DOHH2 (cell line): ENCODE measurements at regions not wholly inside any gene's neighbourhood (a gene's known extent, or its start where the extent isn't known, plus 50 kb on each side); places are given as distances from the start of the nearest gene placed in this dataset.

Experiments used
- CTCF ChIP-seq: fragments of 200-600 bp; sonication (generic); IDR thresholded peaks from one replicate; pipeline ENCODE4 v1.5.1; 2014; ENCODE audit warnings: antibody characterized with exemption, mild to moderate bottlenecking, low read depth, low read length; ENCODE audit not compliant: poor library complexity, severe bottlenecking
- EZH2phosphoT487 ChIP-seq: fragments of 200-600 bp; sonication (generic); IDR thresholded peaks from 2 replicates; pipeline ENCODE4 v1.6.1; 2017; ENCODE audit warnings: borderline replicate concordance, mild to moderate bottlenecking, antibody characterized with exemption, low read length, moderate library complexity, mixed read lengths

GRCh38 chr5:98144116-98144515 is 629.3 kb upstream of the RGMB start:
- TF ChIP-seq CTCF (no peak), EZH2phosphoT487 (no peak)
